Nephron progenitor cell (in vitro differentiated cells): ENCODE measurements at regions not wholly inside any gene's neighbourhood (a gene's known extent, or its start where the extent isn't known, plus 50 kb on each side); places are given as distances from the start of the nearest gene placed in this dataset.

Source experiments
- DNase-seq: peaks from one replicate; pipeline ENCODE4 v3.0.0; 2021
- H3K27ac Mint-ChIP-seq: 2 replicates; pipeline ENCODE4 v1.8.0; 2021; ENCODE audit warnings: mild to moderate bottlenecking, moderate library complexity, mixed read lengths
- H3K27me3 Mint-ChIP-seq: 2 replicates; pipeline ENCODE4 v1.8.0; 2021; ENCODE audit warnings: mild to moderate bottlenecking, low read depth, mixed read lengths; ENCODE audit not compliant: poor library complexity
- H3K36me3 Mint-ChIP-seq: 2 replicates; pipeline ENCODE4 v1.8.0; 2021; ENCODE audit warnings: low read depth, mixed read lengths
- H3K4me1 Mint-ChIP-seq: 2 replicates; pipeline ENCODE4 v1.8.0; 2021; ENCODE audit warnings: mixed read lengths
- H3K4me3 Mint-ChIP-seq: 2 replicates; pipeline ENCODE4 v1.8.0; 2021; ENCODE audit warnings: mild to moderate bottlenecking, moderate library complexity, mixed read lengths
- H3K9me3 Mint-ChIP-seq: 2 replicates; pipeline ENCODE4 v1.8.0; 2021; ENCODE audit warnings: mild to moderate bottlenecking, moderate library complexity, mixed read lengths
- CTCF ChIP-seq: fragments of 200-600 bp; sonication (generic); IDR thresholded peaks from 2 replicates; pipeline ENCODE4 v1.5.0; 2021; ENCODE audit warnings: antibody characterized with exemption

DNA sequence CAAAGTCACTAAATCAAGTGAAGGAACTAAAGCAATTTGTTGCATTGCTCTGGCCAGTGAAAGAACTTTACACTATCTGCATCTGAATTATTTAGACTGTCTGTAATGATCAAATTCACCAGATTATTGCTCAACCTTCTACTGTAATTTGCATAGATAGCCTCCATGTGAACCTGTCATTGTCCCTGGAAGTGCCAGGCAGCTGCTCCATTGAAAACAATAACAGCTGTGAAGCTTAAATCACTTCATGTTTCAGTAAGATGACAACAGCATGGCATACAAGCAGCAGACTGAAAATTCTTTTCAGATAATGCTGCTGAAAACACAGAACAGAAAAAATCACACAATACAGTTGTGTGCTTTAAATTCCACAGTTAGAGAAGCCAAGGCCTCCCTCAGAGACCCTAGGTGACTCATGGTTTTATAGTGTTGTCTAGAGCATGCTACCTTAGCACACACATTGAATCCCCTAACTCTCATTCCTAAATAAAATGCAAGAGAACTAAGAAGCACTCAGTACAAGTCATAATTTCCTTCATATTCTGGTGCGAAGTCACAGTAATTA is 248.9 kb downstream of the TPBG start:
- Mint-ChIP-seq H3K27me3 (no peaks in the 10 kb centered on the region), H3K4me3 (no peak overlapping the region), H3K27ac (no peak overlapping the region), H3K4me1 (peaks cover 26% of the 10 kb centered on the region), H3K9me3 (no peaks in the 10 kb centered on the region), H3K36me3 (no peaks in the 10 kb centered on the region)
- no peak for DNase-seq
- no peak for TF ChIP-seq CTCF

DNA sequence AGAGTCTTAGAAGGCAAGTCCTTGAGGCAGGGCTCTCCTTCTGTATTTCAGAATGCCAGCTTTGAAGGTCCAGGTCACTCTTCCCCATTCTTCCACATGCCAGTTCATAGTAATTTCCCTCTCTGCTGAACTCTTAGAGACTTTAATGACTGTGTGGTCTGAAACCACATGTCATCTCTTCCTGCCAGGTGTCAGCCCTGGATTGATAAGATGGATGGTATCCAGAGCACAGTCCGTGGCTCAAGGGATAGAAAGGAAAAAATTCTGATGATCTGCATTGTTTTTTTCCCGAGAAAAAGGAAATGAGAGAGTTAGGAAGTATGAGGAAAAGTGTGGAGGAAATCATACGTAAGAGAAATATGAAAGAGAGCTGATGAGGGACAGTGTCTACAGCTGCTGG is 250.9 kb downstream of the TPBG start:
- no peak for TF ChIP-seq CTCF
- H3K36me3 Mint-ChIP-seq, result no peaks in the 10 kb centered on the region
- DNase-seq, result no peak
- H3K27ac Mint-ChIP-seq, result no peak overlapping the region
- H3K4me1 Mint-ChIP-seq, result peaks cover 7% of the 10 kb centered on the region
- H3K27me3 Mint-ChIP-seq, result no peaks in the 10 kb centered on the region
- H3K9me3 Mint-ChIP-seq, result no peaks in the 10 kb centered on the region
- H3K4me3 Mint-ChIP-seq, result no peak overlapping the region

DNA sequence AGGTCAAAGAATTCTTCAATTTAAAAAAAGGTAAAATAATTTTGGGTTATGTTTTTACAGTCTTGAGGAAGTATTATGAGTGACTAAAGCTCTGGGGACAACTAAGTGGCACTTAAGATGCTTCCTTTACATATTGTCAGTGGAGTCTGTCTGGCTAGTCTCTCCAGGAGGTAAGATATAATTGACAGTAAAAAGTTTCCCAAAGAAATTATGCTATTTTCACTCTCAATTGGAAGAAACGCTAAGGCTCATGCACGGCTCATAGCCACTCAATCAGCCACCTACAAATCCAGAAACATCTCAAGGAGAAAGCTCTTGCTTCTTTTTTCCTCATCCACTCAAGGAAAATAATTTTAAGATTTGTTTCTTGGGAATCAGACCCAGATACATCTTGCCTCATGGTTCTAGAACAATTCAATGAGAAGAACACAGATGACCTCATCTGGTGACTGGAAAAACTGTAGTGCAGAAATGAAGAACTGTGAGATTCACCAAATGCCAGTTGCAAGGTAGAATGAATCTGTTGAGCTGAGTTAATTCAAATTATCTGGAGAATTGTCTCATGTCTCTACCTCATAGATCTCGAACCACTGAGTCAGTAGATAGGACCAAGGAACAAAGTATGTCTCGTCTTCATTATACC is 252.9 kb downstream of the TPBG start:
- Mint-ChIP-seq H3K4me3 (no peak overlapping the region), H3K36me3 (no peaks in the 10 kb centered on the region), H3K9me3 (no peaks in the 10 kb centered on the region), H3K27me3 (no peaks in the 10 kb centered on the region), H3K4me1 (peaks cover 5% of the 10 kb centered on the region), H3K27ac (no peak overlapping the region)
- no peak for DNase-seq
- TF ChIP-seq CTCF, result no peak

DNA sequence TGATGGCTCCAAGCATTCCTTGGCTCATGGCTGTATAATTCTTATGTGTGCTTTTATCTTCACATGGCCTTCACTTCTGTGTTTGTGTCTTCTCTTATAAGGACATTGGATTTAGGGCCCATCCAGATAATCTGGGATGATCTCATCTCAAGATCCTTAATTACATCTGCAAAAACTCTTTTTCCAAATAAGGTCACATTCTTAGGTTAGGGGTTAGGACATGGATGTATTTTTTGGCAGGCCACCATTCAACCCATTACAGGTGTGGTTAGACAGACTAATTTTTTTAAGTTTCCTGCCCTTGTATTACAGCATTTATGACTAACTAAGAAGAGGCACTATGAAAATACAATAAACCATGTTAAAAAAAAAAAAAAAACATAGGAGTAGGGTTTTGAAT is 254.0 kb downstream of the TPBG start:
- no peak overlapping the region for H3K4me3 Mint-ChIP-seq
- no peak overlapping the region for H3K27ac Mint-ChIP-seq
- H3K4me1 Mint-ChIP-seq, result peaks cover 5% of the 10 kb centered on the region
- no peaks in the 10 kb centered on the region for H3K27me3 Mint-ChIP-seq
- H3K9me3 Mint-ChIP-seq, result no peaks in the 10 kb centered on the region
- no peak for DNase-seq
- TF ChIP-seq CTCF, result no peak
- no peaks in the 10 kb centered on the region for H3K36me3 Mint-ChIP-seq

- no peak for DNase-seq
- Mint-ChIP-seq H3K36me3 (no peaks in the 10 kb centered on the region), H3K4me3 (no peak overlapping the region), H3K9me3 (no peaks in the 10 kb centered on the region), H3K27me3 (no peaks in the 10 kb centered on the region), H3K4me1 (peaks cover 3% of the 10 kb centered on the region), H3K27ac (no peak overlapping the region)
- no peak for TF ChIP-seq CTCF
These were observed 256.0 kb downstream of the TPBG start for GRCh38 chr6:82619573-82619972.

- TF ChIP-seq CTCF, result no peak
- H3K4me1 Mint-ChIP-seq, result no peaks in the 10 kb centered on the region
These were observed 258.8 kb downstream of the TPBG start for GRCh38 chr6:82622461-82622860.

More at GRCh38 chr6:82622461-82622860, 258.8 kb downstream of the TPBG start:
- no peaks in the 10 kb centered on the region for H3K36me3 Mint-ChIP-seq
- no peak overlapping the region for H3K4me3 Mint-ChIP-seq
- no peak for DNase-seq
- no peaks in the 10 kb centered on the region for H3K27me3 Mint-ChIP-seq
- H3K27ac Mint-ChIP-seq, result no peak overlapping the region
- H3K9me3 Mint-ChIP-seq, result no peaks in the 10 kb centered on the region
